GM20000 (cell line): ENCODE measurements at regions not wholly inside any gene's neighbourhood (a gene's known extent, or its start where the extent isn't known, plus 50 kb on each side); places are given as distances from the start of the nearest gene placed in this dataset.

Experiments used
- DNase-seq: peaks from one replicate; pipeline ENCODE4 v3.0.0; 2012; ENCODE audit warnings: low spot score
- TF ChIP-seq, protein P1 (sequence below): IDR thresholded peaks from 2 replicates; pipeline ENCODE4 v1.5.1; 2012; ENCODE audit warnings: mild to moderate bottlenecking, control low read depth; ENCODE audit errors: extremely low read depth, missing control alignments

DNA sequence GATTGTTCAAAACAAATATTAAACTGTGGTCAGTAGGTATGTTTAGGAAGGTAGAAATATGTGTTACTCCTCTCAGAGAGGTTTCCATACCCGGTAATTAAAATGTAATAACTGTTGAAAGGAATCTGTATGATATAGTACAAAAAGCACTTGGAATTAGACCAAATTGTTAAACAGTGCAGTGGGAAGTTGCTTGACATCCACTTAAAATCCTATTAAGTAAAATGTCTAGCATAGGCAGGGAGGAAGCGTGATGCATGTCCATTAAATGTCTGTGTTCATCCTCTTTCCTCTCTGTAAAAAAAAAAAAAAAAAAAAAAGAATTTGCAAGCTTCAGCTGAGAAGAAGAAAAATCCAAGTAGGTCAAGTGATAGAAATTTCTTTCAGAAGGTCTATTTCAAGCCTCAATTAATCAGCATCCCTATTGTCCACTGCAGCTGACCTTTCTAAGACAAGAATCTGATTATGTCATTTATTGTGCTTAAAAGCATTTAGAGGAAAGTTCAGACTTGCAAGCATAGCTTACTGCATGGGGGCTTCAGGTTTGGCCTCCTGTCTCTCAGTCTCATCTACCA is 265.6 kb upstream of the RGS6 start:
- TF ChIP-seq, protein P1, sequence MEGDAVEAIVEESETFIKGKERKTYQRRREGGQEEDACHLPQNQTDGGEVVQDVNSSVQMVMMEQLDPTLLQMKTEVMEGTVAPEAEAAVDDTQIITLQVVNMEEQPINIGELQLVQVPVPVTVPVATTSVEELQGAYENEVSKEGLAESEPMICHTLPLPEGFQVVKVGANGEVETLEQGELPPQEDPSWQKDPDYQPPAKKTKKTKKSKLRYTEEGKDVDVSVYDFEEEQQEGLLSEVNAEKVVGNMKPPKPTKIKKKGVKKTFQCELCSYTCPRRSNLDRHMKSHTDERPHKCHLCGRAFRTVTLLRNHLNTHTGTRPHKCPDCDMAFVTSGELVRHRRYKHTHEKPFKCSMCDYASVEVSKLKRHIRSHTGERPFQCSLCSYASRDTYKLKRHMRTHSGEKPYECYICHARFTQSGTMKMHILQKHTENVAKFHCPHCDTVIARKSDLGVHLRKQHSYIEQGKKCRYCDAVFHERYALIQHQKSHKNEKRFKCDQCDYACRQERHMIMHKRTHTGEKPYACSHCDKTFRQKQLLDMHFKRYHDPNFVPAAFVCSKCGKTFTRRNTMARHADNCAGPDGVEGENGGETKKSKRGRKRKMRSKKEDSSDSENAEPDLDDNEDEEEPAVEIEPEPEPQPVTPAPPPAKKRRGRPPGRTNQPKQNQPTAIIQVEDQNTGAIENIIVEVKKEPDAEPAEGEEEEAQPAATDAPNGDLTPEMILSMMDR = no peak
- DNase-seq = no peak

- DNase-seq = no peak
- TF ChIP-seq, protein P1 = no peak
Observed at GRCh38 chr14:71668186-71668912, 263.9 kb upstream of the RGS6 start.

DNA sequence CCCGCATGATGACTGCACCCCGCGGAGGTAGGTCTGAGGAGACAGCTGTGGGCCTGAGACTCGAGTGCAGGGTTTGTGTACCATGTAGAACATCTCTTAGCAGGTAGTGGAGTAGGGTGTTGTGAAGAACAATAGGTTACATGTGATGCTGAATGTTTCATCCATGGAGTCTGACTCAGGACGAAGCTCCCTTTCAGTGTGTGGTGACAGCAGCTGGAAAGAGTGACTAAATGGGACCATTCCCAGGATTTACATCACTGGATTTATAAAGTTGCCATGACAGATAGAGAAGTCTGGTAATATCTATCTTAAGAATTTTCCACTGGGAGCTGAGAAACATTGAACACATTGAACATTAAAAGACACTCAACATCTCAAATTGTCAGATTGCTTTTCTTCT is 259.6 kb upstream of the RGS6 start:
- TF ChIP-seq, protein P1 = no peak
- DNase-seq = no peak

GRCh38 chr14:71675126-71675899 is 256.9 kb upstream of the RGS6 start:
- DNase-seq = no peak
- TF ChIP-seq, protein P1 = no peak

DNA sequence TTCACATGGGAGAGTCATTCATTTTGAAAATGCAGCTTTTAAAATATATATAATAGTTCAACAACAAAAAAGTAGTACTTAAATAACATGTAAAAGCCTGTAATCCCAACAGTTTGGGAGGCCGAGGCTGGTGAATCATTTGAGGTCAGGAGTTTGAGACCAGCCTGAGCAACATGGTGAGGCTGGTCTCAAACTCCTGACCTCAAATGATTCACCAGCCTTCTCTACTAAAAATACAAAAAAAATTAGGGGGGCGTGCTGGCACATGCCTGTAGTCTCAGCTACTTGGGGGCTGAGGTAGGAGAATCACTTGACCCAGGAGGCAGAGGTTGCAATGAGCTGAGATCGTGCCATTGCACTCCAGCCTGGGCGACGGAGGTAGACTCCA is 256.3 kb upstream of the RGS6 start:
- no peak for DNase-seq
- TF ChIP-seq, protein P1 = no peak

- TF ChIP-seq, protein P1 = no peak
- DNase-seq = no peak
Observed at GRCh38 chr14:71680736-71681387, 251.4 kb upstream of the RGS6 start.
